OCI-LY1 (cell line): ENCODE measurements at regions not wholly inside any gene's neighbourhood (a gene's known extent, or its start where the extent isn't known, plus 50 kb on each side); places are given as distances from the start of the nearest gene placed in this dataset.

ENCODE experiments used
- H2AFZ ChIP-seq: fragments of 200-600 bp; sonication (generic), shearing (Covaris generic); 2 replicates; pipeline ENCODE4 v1.6.0; 2014; ENCODE audit warnings: antibody characterized with exemption, mild to moderate bottlenecking, low read length
- H3F3A ChIP-seq: fragments of 200-600 bp; sonication (generic), shearing (Covaris generic); 2 replicates; pipeline ENCODE4 v1.6.0; 2014; ENCODE audit warnings: mild to moderate bottlenecking, antibody characterized with exemption, low read length, moderate library complexity; ENCODE audit not compliant: insufficient read depth
- H3K27ac ChIP-seq: fragments of 200-600 bp; sonication (generic); 2 replicates; pipeline ENCODE4 v1.5.1; 2014; ENCODE audit warnings: low read length, mixed run types, mild to moderate bottlenecking, low read depth; ENCODE audit not compliant: poor library complexity, severe bottlenecking
- H3K27me3 ChIP-seq: fragments of 200-600 bp; sonication (generic); 2 replicates; pipeline ENCODE4 v1.6.0; 2014; ENCODE audit warnings: antibody characterized with exemption, mild to moderate bottlenecking, low read length, moderate library complexity; ENCODE audit not compliant: insufficient read depth
- H3K36me3 ChIP-seq: fragments of 200-600 bp; sonication (generic); 2 replicates; pipeline ENCODE4 v1.6.1; 2014; ENCODE audit warnings: mild to moderate bottlenecking, antibody characterized with exemption, low read length, moderate library complexity, mixed read lengths; ENCODE audit not compliant: insufficient read depth
- H3K4me1 ChIP-seq: fragments of 200-600 bp; sonication (generic); 2 replicates; pipeline ENCODE4 v1.5.1; 2014; ENCODE audit warnings: mild to moderate bottlenecking, low read length, moderate library complexity; ENCODE audit not compliant: insufficient read depth, severe bottlenecking
- H3K4me2 ChIP-seq: fragments of 200-600 bp; sonication (generic), shearing (Covaris generic); 2 replicates; pipeline ENCODE4 v1.6.1; 2014; ENCODE audit warnings: low read length
- H3K4me3 ChIP-seq: fragments of 200-600 bp; sonication (generic); 2 replicates; pipeline ENCODE4 v1.5.1; 2014; ENCODE audit warnings: low read length, low read depth, mild to moderate bottlenecking, mixed read lengths; ENCODE audit not compliant: poor library complexity, severe bottlenecking
- H3K79me2 ChIP-seq: fragments of 200-600 bp; shearing (Covaris generic); 2 replicates; pipeline ENCODE4 v1.6.1; 2016; ENCODE audit warnings: mixed run types, low read length, mixed read lengths; ENCODE audit not compliant: insufficient read depth
- H3K9ac ChIP-seq: fragments of 200-600 bp; sonication (generic), shearing (Covaris generic); 2 replicates; pipeline ENCODE4 v1.6.1; 2014; ENCODE audit warnings: mild to moderate bottlenecking, low read length, mixed read lengths
- H3K9me2 ChIP-seq: fragments of 200-600 bp; sonication (generic), shearing (Covaris generic); 2 replicates; pipeline ENCODE4 v1.6.1; 2014; ENCODE audit warnings: low read depth, mild to moderate bottlenecking, low read length, mixed read lengths
- H3K9me3 ChIP-seq: fragments of 200-600 bp; shearing (Covaris generic); 2 replicates; pipeline ENCODE4 v1.6.1; 2014; ENCODE audit warnings: low read length, mixed read lengths
- H4K20me1 ChIP-seq: fragments of 200-600 bp; sonication (generic), shearing (Covaris generic); 2 replicates; pipeline ENCODE4 v1.6.0; 2016; ENCODE audit warnings: mild to moderate bottlenecking, low read length; ENCODE audit not compliant: insufficient read depth
- CTCF ChIP-seq: fragments of 200-600 bp; sonication (generic), shearing (Covaris generic); IDR thresholded peaks from 2 replicates; pipeline ENCODE4 v1.5.1; 2017; ENCODE audit warnings: mild to moderate bottlenecking, antibody characterized with exemption, low read length, moderate library complexity, mixed read lengths
- EZH2 ChIP-seq: fragments of 200-600 bp; sonication (generic), shearing (Covaris generic); IDR thresholded peaks from 2 replicates; pipeline ENCODE4 v1.8.0; 2017; ENCODE audit warnings: borderline replicate concordance, mixed run types, mild to moderate bottlenecking, antibody characterized with exemption, low read length, moderate library complexity, mixed read lengths

GRCh38 chr9:109682227-109682626 lies 97.8 kb upstream of the PALM2AKAP2 start:
- H3K27me3 ChIP-seq: no peaks in the 10 kb centered on the region
- no peak overlapping the region for H3K27ac ChIP-seq
- no peaks in the 10 kb centered on the region for H3K36me3 ChIP-seq
- no peaks in the 10 kb centered on the region for H3K9me2 ChIP-seq
- no peak overlapping the region for H3K4me2 ChIP-seq
- H3K9ac ChIP-seq: no peak overlapping the region
- H3K79me2 ChIP-seq: no peaks in the 10 kb centered on the region
- H4K20me1 ChIP-seq: no peaks in the 10 kb centered on the region
- TF ChIP-seq EZH2 (no peak), CTCF (no peak)
- H3K4me1 ChIP-seq: no peaks in the 10 kb centered on the region
- no peak overlapping the region for H2AFZ ChIP-seq
- H3F3A ChIP-seq: no peaks in the 10 kb centered on the region
- H3K9me3 ChIP-seq: no peaks in the 10 kb centered on the region
- H3K4me3 ChIP-seq: no peak overlapping the region

GRCh38 chr9:109683521-109683920 lies 96.5 kb upstream of the PALM2AKAP2 start:
- TF ChIP-seq CTCF (no peak), EZH2 (no peak)
- Histone ChIP-seq H3K36me3 (no peaks in the 10 kb centered on the region), H3K9ac (no peak overlapping the region), H3K9me2 (no peaks in the 10 kb centered on the region), H3F3A (no peaks in the 10 kb centered on the region), H3K27me3 (no peaks in the 10 kb centered on the region), H3K79me2 (no peaks in the 10 kb centered on the region), H2AFZ (no peak overlapping the region), H3K4me2 (no peak overlapping the region), H3K4me1 (no peaks in the 10 kb centered on the region), H3K9me3 (no peaks in the 10 kb centered on the region), H3K27ac (no peak overlapping the region), H4K20me1 (no peaks in the 10 kb centered on the region), H3K4me3 (no peak overlapping the region)

GRCh38 chr9:109689701-109690100 lies 90.3 kb upstream of the PALM2AKAP2 start:
- no peaks in the 10 kb centered on the region for H3K9me3 ChIP-seq
- no peaks in the 10 kb centered on the region for H3K79me2 ChIP-seq
- no peaks in the 10 kb centered on the region for H4K20me1 ChIP-seq
- no peak overlapping the region for H3K4me3 ChIP-seq
- H3K27ac ChIP-seq: no peak overlapping the region
- H3K4me2 ChIP-seq: no peak overlapping the region
- H3K36me3 ChIP-seq: no peaks in the 10 kb centered on the region
- no peaks in the 10 kb centered on the region for H3K27me3 ChIP-seq
- no peaks in the 10 kb centered on the region for H3F3A ChIP-seq
- H3K9ac ChIP-seq: no peak overlapping the region
- H3K4me1 ChIP-seq: no peaks in the 10 kb centered on the region
- no peaks in the 10 kb centered on the region for H3K9me2 ChIP-seq
- no peak for TF ChIP-seq EZH2
- no peak for TF ChIP-seq CTCF
- no peak overlapping the region for H2AFZ ChIP-seq
